ENCODE measurements at regions not wholly inside any gene's neighbourhood (a gene's known extent, or its start where the extent isn't known, plus 50 kb on each side); places are given as distances from the start of the nearest gene placed in this dataset.
A peak's percentile ranks its signal among the peaks of the same experiment; 100 is the strongest.

- peaks cover 26% of the 10 kb centered on the region for H3K27me3 ChIP-seq (ENCODE audit: insufficient read depth, low read length)
- 0 out of 4 replicates have a peak, but pooled peaks cover 0 to 6% of the 10 kb centered on the region in 2 experiments for H3K9me3 ChIP-seq (ENCODE audit: control insufficient read depth in 1 of 2, insufficient read depth in 1 of 2, low read depth in 1 of 2, low read length in 2 of 2)
- no peaks in the 10 kb centered on the region for H3K4me1 ChIP-seq (ENCODE audit: control insufficient read depth in 1 of 2, insufficient read depth in 2 of 2, low read length in 2 of 2)
- intact Hi-C loops (cut with micrococcal nuclease) = no loop called here
- ChIA-PET RAD21 (ENCODE audit: low non-redundant PET in 1 of 2, low total read pairs in 2 of 2, uncharacterized antibody in 2 of 2, unreplicated experiment in 2 of 2) (no interaction called here), CTCF (no interaction called here), POLR2A (no interaction called here)
- BruUV-seq (replicated peaks) = no TSS peak
- no peaks in the 10 kb centered on the region for H3K36me3 ChIP-seq (ENCODE audit: control insufficient read depth in 1 of 2, insufficient read depth in 2 of 2, low read length in 2 of 2)
- no peak for TF ChIP-seq EZH2phosphoT487 (IDR thresholded peaks at IDR 0.05; ENCODE audit: borderline replicate concordance)
- TF ChIP-seq CBX3 (IDR thresholded peaks at IDR 0.05; ENCODE audit: low read depth) = no peak
- TF ChIP-seq ELF1 (IDR thresholded peaks at IDR 0.05; ENCODE audit: borderline replicate concordance, low read depth) = no peak
- no peak for TF ChIP-seq EZH2 (IDR thresholded peaks at IDR 0.05)
- no peak for TF ChIP-seq ZNF274 (IDR thresholded peaks at IDR 0.05; ENCODE audit: low read depth, low read length)
- TF ChIP-seq SRF (IDR thresholded peaks at IDR 0.05; ENCODE audit: low read depth) = no peak
- TF ChIP-seq TCF7L2 (IDR thresholded peaks at IDR 0.05; ENCODE audit: borderline replicate concordance, extremely low read depth, insufficient read depth, insufficient read length) = no peak
- H3K4me2 ChIP-seq (ENCODE audit: low read length) = no peak overlapping the region
- H2AFZ ChIP-seq (ENCODE audit: low read depth, low read length, poor library complexity, severe bottlenecking) = no peak overlapping the region
- H3K27ac ChIP-seq (ENCODE audit: low read depth, low read length) = no peak overlapping the region
- H4K20me1 ChIP-seq (ENCODE audit: insufficient read depth) = no peaks in the 10 kb centered on the region
- no peak overlapping the region for H3K9ac ChIP-seq (ENCODE audit: low read length)
- no peaks in the 10 kb centered on the region for H3K79me2 ChIP-seq (ENCODE audit: insufficient read depth, low read length)
- H3K9me2 ChIP-seq (ENCODE audit: insufficient read depth) = no peaks in the 10 kb centered on the region
- no peak overlapping the region for H3K4me3 ChIP-seq (replicated peaks in 1 of 2; ENCODE audit: low read depth in 1 of 2, low read length in 2 of 2)
- ATAC-seq = no peak
- DNase-seq (ENCODE audit: low read depth, low spot score) = no peak
Observed at GRCh38 chr2:365367-366275, 77.7 kb upstream of the ALKAL2 start.

GRCh38 chr2:363824-364470 is 76.1 kb upstream of the ALKAL2 start:
- Histone ChIP-seq H2AFZ (ENCODE audit: low read depth, low read length, poor library complexity, severe bottlenecking) (no peak overlapping the region), H3K4me1 (ENCODE audit: control insufficient read depth in 1 of 2, insufficient read depth in 2 of 2, low read length in 2 of 2) (no peaks in the 10 kb centered on the region), H3K79me2 (ENCODE audit: insufficient read depth, low read length) (no peaks in the 10 kb centered on the region), H3K9me2 (ENCODE audit: insufficient read depth) (no peaks in the 10 kb centered on the region), H3K9ac (ENCODE audit: low read length) (no peak overlapping the region), H3K4me3 (replicated peaks in 1 of 2; ENCODE audit: low read depth in 1 of 2, low read length in 2 of 2) (no peak overlapping the region), H3K27me3 (ENCODE audit: insufficient read depth, low read length) (peaks cover 36% of the 10 kb centered on the region), H3K9me3 (ENCODE audit: control insufficient read depth in 1 of 2, insufficient read depth in 1 of 2, low read depth in 1 of 2, low read length in 2 of 2) (0 out of 4 replicates have a peak, but pooled peaks cover 0 to 6% of the 10 kb centered on the region in 2 experiments), H3K27ac (ENCODE audit: low read depth, low read length) (no peak overlapping the region), H3K36me3 (ENCODE audit: control insufficient read depth in 1 of 2, insufficient read depth in 2 of 2, low read length in 2 of 2) (no peaks in the 10 kb centered on the region), H4K20me1 (ENCODE audit: insufficient read depth) (no peaks in the 10 kb centered on the region), H3K4me2 (ENCODE audit: low read length) (no peak overlapping the region)
- BruUV-seq (replicated peaks) = no TSS peak
- intact Hi-C loops (cut with micrococcal nuclease) = no loop called here
- ChIA-PET POLR2A (no interaction called here), CTCF (no interaction called here), RAD21 (ENCODE audit: low non-redundant PET in 1 of 2, low total read pairs in 2 of 2, uncharacterized antibody in 2 of 2, unreplicated experiment in 2 of 2) (no interaction called here)
- DNase-seq (ENCODE audit: low read depth, low spot score) (no peak), ATAC-seq (no peak)
- TF ChIP-seq SRF (IDR thresholded peaks at IDR 0.05; ENCODE audit: low read depth) (no peak), ZFX (IDR thresholded peaks at IDR 0.05) (no peak), ATF3 (IDR thresholded peaks at IDR 0.05) (no peak), EZH2phosphoT487 (IDR thresholded peaks at IDR 0.05; ENCODE audit: borderline replicate concordance) (0 out of 2 replicates have a peak, but pooled peaks have one; percentile 45), ZNF274 (IDR thresholded peaks at IDR 0.05; ENCODE audit: low read depth, low read length) (no peak), CTCF (IDR thresholded peaks at IDR 0.05 in 2 of 3, conservative IDR thresholded peaks at IDR 0.05 in 1 of 3; ENCODE audit: borderline replicate concordance in 1 of 3, insufficient read depth in 1 of 3, low read depth in 2 of 3, low read length in 2 of 3) (no peak), JUND (IDR thresholded peaks at IDR 0.05) (no peak), EZH2 (IDR thresholded peaks at IDR 0.05) (peak; percentile 90; the same call in 1 of the 2 replicates)

All from HCT116 (cell line).